H9 (cell line): ENCODE measurements at regions not wholly inside any gene's neighbourhood (a gene's known extent, or its start where the extent isn't known, plus 50 kb on each side); places are given as distances from the start of the nearest gene placed in this dataset.

Experiments
- DNase-seq: peaks from one replicate; pipeline ENCODE4 v3.0.0-alpha.2; 2017
- H2AFZ ChIP-seq: one replicate; pipeline ENCODE4 v1.6.1; 2013; ENCODE audit warnings: mild to moderate bottlenecking, low read length, control low read depth, moderate library complexity
- H2AK5ac ChIP-seq: 2 replicates; pipeline ENCODE4 v1.6.1; 2013; ENCODE audit warnings: low read length, control low read depth, mixed read lengths; ENCODE audit not compliant: insufficient read length
- H2BK120ac ChIP-seq: one replicate; pipeline ENCODE4 v1.6.1; 2013; ENCODE audit warnings: low read depth, mild to moderate bottlenecking, low read length, control low read depth, inconsistent platforms; ENCODE audit not compliant: poor library complexity, severe bottlenecking
- H2BK12ac ChIP-seq: 2 replicates; pipeline ENCODE4 v1.6.1; 2013; ENCODE audit warnings: low read length, control low read depth, mixed read lengths, low read depth; ENCODE audit not compliant: insufficient read length
- H2BK15ac ChIP-seq: 2 replicates; pipeline ENCODE4 v1.6.1; 2013; ENCODE audit warnings: low read depth, low read length, control low read depth
- H2BK20ac ChIP-seq: one replicate; pipeline ENCODE4 v1.6.1; 2013; ENCODE audit warnings: low read depth, mild to moderate bottlenecking, low read length, control low read depth, inconsistent platforms; ENCODE audit not compliant: poor library complexity, severe bottlenecking
- H2BK5ac ChIP-seq: 2 replicates; pipeline ENCODE4 v1.6.1; 2013; ENCODE audit warnings: low read length, control low read depth, mixed read lengths; ENCODE audit not compliant: insufficient read length
- H3K14ac ChIP-seq: 2 replicates; pipeline ENCODE4 v1.6.1; 2013; ENCODE audit warnings: low read length, control low read depth; ENCODE audit not compliant: insufficient read depth
- H3K18ac ChIP-seq: 2 replicates; pipeline ENCODE4 v1.6.1; 2013; ENCODE audit warnings: low read depth, mild to moderate bottlenecking, mixed read lengths, low read length, control low read depth; ENCODE audit not compliant: insufficient read length
- H3K23ac ChIP-seq: 2 replicates; pipeline ENCODE4 v1.6.1; 2013; ENCODE audit warnings: low read length, control low read depth, mixed read lengths, low read depth; ENCODE audit not compliant: insufficient read length
- H3K23me2 ChIP-seq: 2 replicates; pipeline ENCODE4 v1.6.1; 2013; ENCODE audit warnings: low read depth, mild to moderate bottlenecking, mixed read lengths, low read length, control low read depth; ENCODE audit not compliant: insufficient read length, poor library complexity, severe bottlenecking
- H3K27ac ChIP-seq: 2 replicates; pipeline ENCODE4 v1.5.1; 2013; ENCODE audit warnings: low read length, control low read depth, mixed read lengths, low read depth; ENCODE audit not compliant: insufficient read length
- H3K27me3 ChIP-seq: 2 replicates; pipeline ENCODE4 v1.6.1; 2013; ENCODE audit warnings: low read length, control low read depth, inconsistent platforms; ENCODE audit not compliant: insufficient read depth
- H3K4ac ChIP-seq: 2 replicates; pipeline ENCODE4 v1.6.1; 2013; ENCODE audit warnings: low read depth, mild to moderate bottlenecking, control low read depth, inconsistent platforms, low read length, moderate library complexity
- H3K4me1 ChIP-seq: 2 replicates; pipeline ENCODE4 v1.6.1; 2013; ENCODE audit warnings: low read length, control low read depth, inconsistent platforms; ENCODE audit not compliant: insufficient read depth
- H3K4me2 ChIP-seq: 2 replicates; pipeline ENCODE4 v1.6.1; 2013; ENCODE audit warnings: low read length, control low read depth, mixed read lengths; ENCODE audit not compliant: insufficient read length, insufficient read depth
- H3K56ac ChIP-seq: 2 replicates; pipeline ENCODE4 v1.6.1; 2013; ENCODE audit warnings: low read depth, mild to moderate bottlenecking, mixed read lengths, low read length, control low read depth; ENCODE audit not compliant: insufficient read length
- H3K79me1 ChIP-seq: 2 replicates; pipeline ENCODE4 v1.6.1; 2013; ENCODE audit warnings: low read depth, mild to moderate bottlenecking, moderate library complexity, low read length, control low read depth, inconsistent platforms; ENCODE audit not compliant: insufficient read depth, poor library complexity, severe bottlenecking
- H3K79me2 ChIP-seq: 2 replicates; pipeline ENCODE4 v1.6.1; 2013; ENCODE audit warnings: low read length, control low read depth, inconsistent platforms; ENCODE audit not compliant: insufficient read depth
- H3K9ac ChIP-seq: 2 replicates; pipeline ENCODE4 v1.6.1; 2013; ENCODE audit warnings: low read length, control low read depth, mixed read lengths; ENCODE audit not compliant: insufficient read length; ENCODE audit errors: extremely low read depth
- H3K9me3 ChIP-seq: one replicate; pipeline ENCODE4 v1.6.1; 2013; ENCODE audit warnings: low read depth, low read length, inconsistent platforms; ENCODE audit not compliant: control insufficient read depth
- H3T11ph ChIP-seq: one replicate; pipeline ENCODE4 v1.6.1; 2013; ENCODE audit warnings: mild to moderate bottlenecking, low read length, control low read depth, inconsistent platforms
- H4K20me1 ChIP-seq: one replicate; pipeline ENCODE4 v1.6.1; 2013; ENCODE audit not compliant: control insufficient read depth, insufficient read length, insufficient read depth
- H4K5ac ChIP-seq: 2 replicates; pipeline ENCODE4 v1.6.1; 2013; ENCODE audit warnings: low read depth, mild to moderate bottlenecking, mixed read lengths, low read length, control low read depth; ENCODE audit not compliant: insufficient read length
- H4K8ac ChIP-seq: replicated peaks from 2 replicates; pipeline ENCODE4 v1.6.1; 2013; ENCODE audit warnings: low read length, control low read depth, mixed read lengths, low read depth; ENCODE audit not compliant: insufficient read length
- H4K91ac ChIP-seq: 2 replicates; pipeline ENCODE4 v1.6.1; 2013; ENCODE audit warnings: low read depth, mild to moderate bottlenecking, moderate library complexity, mixed read lengths, low read length, control low read depth; ENCODE audit not compliant: insufficient read length
- H3K27ac Mint-ChIP-seq, 3 experiments: 2 replicates in 2 of 3; 3 replicates in 1 of 3; pipeline ENCODE4 v1.8.0; 2020 to 2021; ENCODE audit warnings: mixed read lengths in 3 of 3, mild to moderate bottlenecking in 1 of 3, moderate library complexity in 1 of 3
- H3K27me3 Mint-ChIP-seq: 2 replicates; pipeline ENCODE4 v1.8.0; 2021; ENCODE audit warnings: low read depth, mild to moderate bottlenecking, moderate library complexity, mixed read lengths
- H3K36me3 Mint-ChIP-seq, 3 experiments: 2 replicates in 2 of 3; 3 replicates in 1 of 3; pipeline ENCODE4 v1.8.0; 2020 to 2021; ENCODE audit warnings: low read depth in 3 of 3, mixed read lengths in 3 of 3; ENCODE audit not compliant: insufficient read depth in 1 of 3
- H3K4me1 Mint-ChIP-seq, 2 experiments: 2 replicates each; pipeline ENCODE4 v1.8.0; 2020; ENCODE audit warnings: mixed read lengths in 2 of 2
- H3K4me3 Mint-ChIP-seq, 2 experiments: 2 replicates in 1 of 2; 3 replicates in 1 of 2; pipeline ENCODE4 v1.8.0; 2020 to 2021; ENCODE audit warnings: mild to moderate bottlenecking in 2 of 2, mixed read lengths in 2 of 2, moderate library complexity in 1 of 2
- H3K9me3 Mint-ChIP-seq, 2 experiments: 2 replicates in 1 of 2; 3 replicates in 1 of 2; pipeline ENCODE4 v1.8.0; 2020; ENCODE audit warnings: mild to moderate bottlenecking in 2 of 2, mixed read lengths in 2 of 2, moderate library complexity in 1 of 2
- WGBS: extraction: QIAGEN DNeasy Blood & Tissue Kit; methylation state at CpG from one replicate; pipeline ENCODE4 v1.1.7; 2013; ENCODE audit warnings: missing lambda C conversion rate, low lambda C conversion rate, mixed read lengths; ENCODE audit not compliant: insufficient read length; ENCODE audit errors: extremely low coverage; 5-methylcytosine and 5-hydroxymethylcytosine counted together
- TF ChIP-seq, protein P1 (sequence below): fragments of 200-600 bp; sonication (generic); conservative IDR thresholded peaks from 3 replicates; pipeline ENCODE4 v1.8.0; 2021; ENCODE audit warnings: antibody characterized with exemption, mild to moderate bottlenecking

DNA sequence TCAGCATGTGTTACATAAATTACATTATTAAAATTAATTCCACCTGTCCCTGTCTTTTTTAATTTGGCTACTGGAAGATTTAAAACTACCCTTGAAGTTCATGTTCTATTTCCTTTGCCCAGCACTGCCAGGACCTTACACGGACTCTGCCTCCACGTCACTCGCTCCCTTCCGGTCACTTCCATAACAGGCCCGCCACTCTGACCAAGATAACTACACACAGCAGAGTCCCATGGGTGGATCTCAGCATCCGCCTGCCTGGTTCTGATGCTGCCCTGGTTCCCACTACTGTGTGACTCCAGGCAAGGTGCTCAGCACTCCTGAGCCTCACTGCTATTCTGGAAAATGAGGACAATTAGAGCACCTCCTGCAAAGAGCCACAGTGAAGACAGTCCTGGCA lies 153.3 kb upstream of the ERG start:
- TF ChIP-seq, protein P1, sequence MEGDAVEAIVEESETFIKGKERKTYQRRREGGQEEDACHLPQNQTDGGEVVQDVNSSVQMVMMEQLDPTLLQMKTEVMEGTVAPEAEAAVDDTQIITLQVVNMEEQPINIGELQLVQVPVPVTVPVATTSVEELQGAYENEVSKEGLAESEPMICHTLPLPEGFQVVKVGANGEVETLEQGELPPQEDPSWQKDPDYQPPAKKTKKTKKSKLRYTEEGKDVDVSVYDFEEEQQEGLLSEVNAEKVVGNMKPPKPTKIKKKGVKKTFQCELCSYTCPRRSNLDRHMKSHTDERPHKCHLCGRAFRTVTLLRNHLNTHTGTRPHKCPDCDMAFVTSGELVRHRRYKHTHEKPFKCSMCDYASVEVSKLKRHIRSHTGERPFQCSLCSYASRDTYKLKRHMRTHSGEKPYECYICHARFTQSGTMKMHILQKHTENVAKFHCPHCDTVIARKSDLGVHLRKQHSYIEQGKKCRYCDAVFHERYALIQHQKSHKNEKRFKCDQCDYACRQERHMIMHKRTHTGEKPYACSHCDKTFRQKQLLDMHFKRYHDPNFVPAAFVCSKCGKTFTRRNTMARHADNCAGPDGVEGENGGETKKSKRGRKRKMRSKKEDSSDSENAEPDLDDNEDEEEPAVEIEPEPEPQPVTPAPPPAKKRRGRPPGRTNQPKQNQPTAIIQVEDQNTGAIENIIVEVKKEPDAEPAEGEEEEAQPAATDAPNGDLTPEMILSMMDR = no peak
- no peak overlapping the region for H3K27ac ChIP-seq
- peaks cover 29% of the 10 kb centered on the region for H3K27me3 Mint-ChIP-seq
- H2BK5ac ChIP-seq = no peak overlapping the region
- H2BK15ac ChIP-seq = no peak overlapping the region
- no peak for DNase-seq
- no peaks in the 10 kb centered on the region for H3K9me3 ChIP-seq
- no peak overlapping the region for H2AK5ac ChIP-seq
- no peak overlapping the region for H2BK12ac ChIP-seq
- no peaks in the 10 kb centered on the region for H3K27me3 ChIP-seq
- no peaks in the 10 kb centered on the region for H3K9me3 Mint-ChIP-seq
- H3K23me2 ChIP-seq = no peaks in the 10 kb centered on the region
- H3K4me1 Mint-ChIP-seq = no peaks in the 10 kb centered on the region
- no peaks in the 10 kb centered on the region for H4K20me1 ChIP-seq
- H3K9ac ChIP-seq = no peak overlapping the region
- H3K23ac ChIP-seq = no peak overlapping the region
- no peak overlapping the region for H3K18ac ChIP-seq
- no peak overlapping the region for H2AFZ ChIP-seq
- no peaks in the 10 kb centered on the region for H3K36me3 Mint-ChIP-seq
- no peak overlapping the region for H3T11ph ChIP-seq
- H4K5ac ChIP-seq = no peak overlapping the region
- H3K27ac Mint-ChIP-seq = no peak overlapping the region
- H4K91ac ChIP-seq = no peak overlapping the region
- H4K8ac ChIP-seq = no peak overlapping the region
- no peak overlapping the region for H3K14ac ChIP-seq
- no peaks in the 10 kb centered on the region for H3K79me2 ChIP-seq
- H2BK20ac ChIP-seq = no peak overlapping the region
- H3K79me1 ChIP-seq = no peaks in the 10 kb centered on the region
- H2BK120ac ChIP-seq = no peak overlapping the region
- H3K4me2 ChIP-seq = no peak overlapping the region
- no peaks in the 10 kb centered on the region for H3K4me1 ChIP-seq
- no peak overlapping the region for H3K56ac ChIP-seq
- H3K4me3 Mint-ChIP-seq = no peak overlapping the region
- WGBS = no CpG with 5 or more reads among the region's 6 CpGs
- H3K4ac ChIP-seq = no peak overlapping the region
